ENCODE measurements at regions not wholly inside any gene's neighbourhood (a gene's known extent, or its start where the extent isn't known, plus 50 kb on each side); places are given as distances from the start of the nearest gene placed in this dataset.

GRCh38 chr4:133868856-133869255 lies 332.7 kb downstream of the PABPC4L start:
- no peak overlapping the region for H3K4me3 ChIP-seq (replicated peaks in 1 of 2; ENCODE audit: low read depth in 2 of 2, low read length in 2 of 2)
- DNase-seq (ENCODE audit: low read depth in 2 of 2): no peak
- TF ChIP-seq CTCF (IDR thresholded peaks at IDR 0.05; ENCODE audit: low read depth, low read length): no peak

- TF ChIP-seq CTCF (IDR thresholded peaks at IDR 0.05; ENCODE audit: low read depth, low read length): no peak
- H3K4me3 ChIP-seq (replicated peaks in 1 of 2; ENCODE audit: low read depth in 2 of 2, low read length in 2 of 2): no peak overlapping the region
- peak; percentile 1 to 10 for DNase-seq (ENCODE audit: low read depth in 2 of 2)
Measured at GRCh38 chr4:133866328-133866699, 335.3 kb downstream of the PABPC4L start.

- DNase-seq (ENCODE audit: low read depth in 2 of 2): peak; percentile 92
- no peak overlapping the region for H3K4me3 ChIP-seq (replicated peaks in 1 of 2; ENCODE audit: low read depth in 2 of 2, low read length in 2 of 2)
- TF ChIP-seq CTCF (IDR thresholded peaks at IDR 0.05; ENCODE audit: low read depth, low read length): no peak
Measured at GRCh38 chr4:133865612-133866327, 335.8 kb downstream of the PABPC4L start.

GRCh38 chr4:133863153-133863552 lies 338.4 kb downstream of the PABPC4L start:
- TF ChIP-seq CTCF (IDR thresholded peaks at IDR 0.05; ENCODE audit: low read depth, low read length): no peak
- no peak for DNase-seq (ENCODE audit: low read depth in 2 of 2)
- H3K4me3 ChIP-seq (replicated peaks in 1 of 2; ENCODE audit: low read depth in 2 of 2, low read length in 2 of 2): no peak overlapping the region

GRCh38 chr4:133856731-133857355 lies 344.7 kb downstream of the PABPC4L start:
- no peak overlapping the region for H3K4me3 ChIP-seq (replicated peaks in 1 of 2; ENCODE audit: low read depth in 2 of 2, low read length in 2 of 2)
- TF ChIP-seq CTCF (IDR thresholded peaks at IDR 0.05; ENCODE audit: low read depth, low read length): no peak
- DNase-seq (ENCODE audit: low read depth in 2 of 2): no peak

GRCh38 chr4:133855001-133855400 lies 346.6 kb downstream of the PABPC4L start:
- TF ChIP-seq CTCF (IDR thresholded peaks at IDR 0.05; ENCODE audit: low read depth, low read length): no peak
- no peak overlapping the region for H3K4me3 ChIP-seq (replicated peaks in 1 of 2; ENCODE audit: low read depth in 2 of 2, low read length in 2 of 2)
- no peak for DNase-seq (ENCODE audit: low read depth in 2 of 2)
